IMR-90 (cell line): ENCODE measurements at regions not wholly inside any gene's neighbourhood (a gene's known extent, or its start where the extent isn't known, plus 50 kb on each side); places are given as distances from the start of the nearest gene placed in this dataset.

Experiments
- ATAC-seq: fragments of 200-7000 bp; cut with Tn5 transposase; 2 replicates; pipeline ENCODE4 v1.9.1; 2020; ENCODE audit warnings: low read depth, mild to moderate bottlenecking, moderate library complexity
- BruUV-seq: library from RNA; stranded (reverse); fragments of 400-500 nt; replicated peaks from 2 replicates; lab custom pipeline; 2021; lab: Mats Ljungman, UMichigan
- CTCF ChIA-PET: fragments of 300-600 bp; formaldehyde crosslinking; extraction: SDS; loops from one replicate; lab custom pipeline; 2021; ENCODE audit warnings: antibody characterized with exemption; lab: Yijun Ruan, JAX
- POLR2A ChIA-PET: fragments of 300-600 bp; sonication (Branson Sonifier 250); formaldehyde crosslinking; loops from one replicate; lab custom pipeline; 2022; ENCODE audit warnings: antibody characterized with exemption; ENCODE audit not compliant: unreplicated experiment; lab: Charles Lee
- DNase-seq: peaks from one replicate; pipeline ENCODE4 v3.0.0; 2013
- H2AFZ ChIP-seq: replicated peaks from 2 replicates; pipeline ENCODE3; 2013; ENCODE audit warnings: low read length, mild to moderate bottlenecking; ENCODE audit not compliant: poor library complexity
- H2AK5ac ChIP-seq: 2 replicates; pipeline ENCODE4 v1.6.1; 2013; ENCODE audit warnings: low read depth, low read length, inconsistent platforms
- H2AK9ac ChIP-seq: replicated peaks from 2 replicates; pipeline ENCODE3; 2013; ENCODE audit warnings: mild to moderate bottlenecking, low read depth, low read length, moderate library complexity; ENCODE audit not compliant: poor library complexity
- H2BK120ac ChIP-seq: 2 replicates; pipeline ENCODE4 v1.6.1; 2013; ENCODE audit warnings: low read depth, low read length, inconsistent platforms
- H2BK15ac ChIP-seq: 3 replicates; pipeline ENCODE4 v1.6.1; 2013; ENCODE audit warnings: low read depth, low read length, inconsistent platforms
- H2BK20ac ChIP-seq: 2 replicates; pipeline ENCODE4 v1.6.1; 2013; ENCODE audit warnings: low read depth, mild to moderate bottlenecking, inconsistent platforms, low read length, moderate library complexity
- H2BK5ac ChIP-seq: 2 replicates; pipeline ENCODE4 v1.6.1; 2013; ENCODE audit warnings: mild to moderate bottlenecking, low read depth, low read length, inconsistent platforms; ENCODE audit not compliant: poor library complexity, severe bottlenecking
- H3K14ac ChIP-seq: replicated peaks from 2 replicates; pipeline ENCODE4 v1.6.1; 2013; ENCODE audit warnings: low read depth, low read length, inconsistent platforms
- H3K18ac ChIP-seq: 2 replicates; pipeline ENCODE4 v1.6.1; 2013; ENCODE audit warnings: low read depth, low read length, control low read depth
- H3K23ac ChIP-seq: 2 replicates; pipeline ENCODE4 v1.6.1; 2013; ENCODE audit warnings: low read depth, low read length, inconsistent platforms
- H3K27ac ChIP-seq: 2 replicates; pipeline ENCODE4 v1.5.1; 2013; ENCODE audit warnings: mild to moderate bottlenecking, control low read depth, low read length; ENCODE audit not compliant: insufficient read depth
- H3K27me3 ChIP-seq: 2 replicates; pipeline ENCODE4 v1.6.1; 2013; ENCODE audit warnings: low read length; ENCODE audit not compliant: control insufficient read depth, insufficient read depth
- H3K36me3 ChIP-seq: 2 replicates; pipeline ENCODE4 v1.6.1; 2013; ENCODE audit warnings: low read length, mixed read lengths; ENCODE audit not compliant: control insufficient read depth, insufficient read depth
- H3K4ac ChIP-seq: 2 replicates; pipeline ENCODE4 v1.6.1; 2013; ENCODE audit warnings: low read depth, low read length, inconsistent platforms
- H3K4me1 ChIP-seq: 2 replicates; pipeline ENCODE4 v1.6.1; 2013; ENCODE audit warnings: low read length, mixed read lengths; ENCODE audit not compliant: control insufficient read depth, insufficient read depth
- H3K4me2 ChIP-seq: 2 replicates; pipeline ENCODE4 v1.6.1; 2013; ENCODE audit warnings: low read depth, mild to moderate bottlenecking, control low read depth, low read length, moderate library complexity
- H3K4me3 ChIP-seq: 2 replicates; pipeline ENCODE4 v1.5.1; 2013; ENCODE audit warnings: low read depth, mild to moderate bottlenecking, control low read depth, low read length, moderate library complexity; ENCODE audit not compliant: insufficient read depth
- H3K56ac ChIP-seq: 2 replicates; pipeline ENCODE4 v1.6.1; 2013; ENCODE audit warnings: low read length, inconsistent platforms; ENCODE audit not compliant: insufficient read depth; ENCODE audit errors: extremely low read depth
- H3K79me1 ChIP-seq, 2 experiments: 2 replicates each; pipeline ENCODE4 v1.6.1; 2013; ENCODE audit warnings: low read length in 2 of 2, inconsistent platforms in 1 of 2, low read depth in 1 of 2
- H3K9ac ChIP-seq: 2 replicates; pipeline ENCODE4 v1.6.1; 2013; ENCODE audit warnings: low read depth, low read length, control low read depth
- H3K9me1 ChIP-seq: 2 replicates; pipeline ENCODE4 v1.6.1; 2013; ENCODE audit warnings: low read length, inconsistent platforms; ENCODE audit not compliant: insufficient read depth
- H3K9me3 ChIP-seq: 2 replicates; pipeline ENCODE4 v1.6.1; 2013; ENCODE audit warnings: low read length; ENCODE audit not compliant: control insufficient read depth, insufficient read depth
- H4K20me1 ChIP-seq: 2 replicates; pipeline ENCODE4 v1.6.1; 2013; ENCODE audit warnings: low read length, inconsistent platforms; ENCODE audit not compliant: insufficient read depth
- H4K5ac ChIP-seq: 2 replicates; pipeline ENCODE4 v1.6.1; 2013; ENCODE audit warnings: mild to moderate bottlenecking, low read depth, low read length, control low read depth
- H4K8ac ChIP-seq, 2 experiments: 2 replicates each; pipeline ENCODE4 v1.6.1; 2013; ENCODE audit warnings: low read depth in 2 of 2, low read length in 2 of 2, control low read depth in 1 of 2, inconsistent platforms in 1 of 2
- H4K91ac ChIP-seq: 2 replicates; pipeline ENCODE4 v1.6.1; 2013; ENCODE audit warnings: low read depth, low read length, inconsistent platforms; ENCODE audit not compliant: insufficient read depth
- CTCF ChIP-seq: conservative IDR thresholded peaks from 2 replicates; pipeline ENCODE4 v1.5.1; 2012; ENCODE audit warnings: mild to moderate bottlenecking, low read depth, low read length, improper control_type of control experiment
- POLR2A ChIP-seq: IDR thresholded peaks from 2 replicates; pipeline ENCODE4 v1.6.1; 2012; ENCODE audit warnings: mild to moderate bottlenecking, low read depth, low read length
- RAD21 ChIP-seq: IDR thresholded peaks from 2 replicates; pipeline ENCODE4 v1.6.1; 2012; ENCODE audit warnings: low read length, improper control_type of control experiment
- SMC3 ChIP-seq: fragments of 150-350 bp; IDR thresholded peaks from 2 replicates; pipeline ENCODE4 v1.6.1; 2016; ENCODE audit warnings: low read depth, mild to moderate bottlenecking, antibody characterized with exemption, low read length, moderate library complexity
- WGBS, 2 experiments: methylation state at CpG; one replicate each; pipeline versions ENCODE4 v1.1.5 to v1.1.7; 2013; ENCODE audit warnings: missing lambda C conversion rate in 2 of 2; ENCODE audit not compliant: insufficient read length in 1 of 2; ENCODE audit errors: extremely low coverage in 2 of 2; 5-methylcytosine and 5-hydroxymethylcytosine counted together
- dilution Hi-C: fragments of 300-500 bp; cut with HindIII; formaldehyde crosslinking; loops from one replicate; pipeline ENCODE4 v1.14.3; 2018; ENCODE audit warnings: low sequenced_read_pairs; ENCODE audit not compliant: unreplicated experiment
- in situ Hi-C: fragments of 300-500 bp; cut with MboI; formaldehyde crosslinking; loops from 3 replicates; pipeline ENCODE4 v1.14.3; 2019; ENCODE audit warnings: low sequenced_read_pairs, inconsistent platforms, mixed read lengths
- intact Hi-C: fragments of 100-400 bp; cut with micrococcal nuclease; formaldehyde crosslinking; loops from 2 replicates; pipeline ENCODE4 v1.10.0; 2022

GRCh38 chr13:70568571-70568970 lies 460.3 kb upstream of the KLHL1 start:
- BruUV-seq = no TSS peak
- H2AK5ac ChIP-seq = no peak overlapping the region
- H3K9ac ChIP-seq = no peak overlapping the region
- no peak overlapping the region for H3K27ac ChIP-seq
- H3K4me3 ChIP-seq = no peak overlapping the region
- H2BK120ac ChIP-seq = no peak overlapping the region
- no peak overlapping the region for H3K4me2 ChIP-seq
- intact Hi-C loops (no loop called here), in situ Hi-C loops (no loop called here), dilution Hi-C loops (no loop called here)
- ATAC-seq (peak; percentile 56; the same call in 1 of the 2 replicates), DNase-seq (peak; percentile 26)
- no peak overlapping the region for H4K8ac ChIP-seq
- no peak overlapping the region for H3K4ac ChIP-seq
- WGBS, 2 experiments = no CpG with 5 or more reads among the region's 1 CpG
- ChIA-PET CTCF (no interaction called here), POLR2A (no interaction called here)
- H3K79me1 ChIP-seq = no peaks in the 10 kb centered on the region
- H3K9me1 ChIP-seq = no peaks in the 10 kb centered on the region
- no peak overlapping the region for H2AFZ ChIP-seq
- H3K36me3 ChIP-seq = no peaks in the 10 kb centered on the region
- H2BK5ac ChIP-seq = no peak overlapping the region
- no peak overlapping the region for H4K91ac ChIP-seq
- H4K5ac ChIP-seq = no peak overlapping the region
- H4K20me1 ChIP-seq = no peaks in the 10 kb centered on the region
- no peaks in the 10 kb centered on the region for H3K4me1 ChIP-seq
- no peak overlapping the region for H2AK9ac ChIP-seq
- no peaks in the 10 kb centered on the region for H3K27me3 ChIP-seq
- H3K18ac ChIP-seq = no peak overlapping the region
- H3K56ac ChIP-seq = no peak overlapping the region
- no peak overlapping the region for H2BK15ac ChIP-seq
- TF ChIP-seq RAD21 (peak; percentile 61), CTCF (peak; percentile 62), POLR2A (no peak), SMC3 (peak; percentile 43)
- no peaks in the 10 kb centered on the region for H3K9me3 ChIP-seq
- H2BK20ac ChIP-seq = no peak overlapping the region
- no peak overlapping the region for H3K14ac ChIP-seq
- no peak overlapping the region for H3K23ac ChIP-seq
